HG03108 (cell line): ENCODE measurements at regions not wholly inside any gene's neighbourhood (a gene's known extent, or its start where the extent isn't known, plus 50 kb on each side); places are given as distances from the start of the nearest gene placed in this dataset.

Source experiments
- ATAC-seq: cut with Tn5 transposase; IDR thresholded peaks from one replicate; pipeline ENCODE4 v1.9.1; 2021; ENCODE audit warnings: moderate library complexity; ENCODE audit not compliant: unreplicated experiment

GRCh38 chr2:217657252-217657651 is 345.5 kb downstream of the TNS1 start:
- no peak for ATAC-seq

DNA sequence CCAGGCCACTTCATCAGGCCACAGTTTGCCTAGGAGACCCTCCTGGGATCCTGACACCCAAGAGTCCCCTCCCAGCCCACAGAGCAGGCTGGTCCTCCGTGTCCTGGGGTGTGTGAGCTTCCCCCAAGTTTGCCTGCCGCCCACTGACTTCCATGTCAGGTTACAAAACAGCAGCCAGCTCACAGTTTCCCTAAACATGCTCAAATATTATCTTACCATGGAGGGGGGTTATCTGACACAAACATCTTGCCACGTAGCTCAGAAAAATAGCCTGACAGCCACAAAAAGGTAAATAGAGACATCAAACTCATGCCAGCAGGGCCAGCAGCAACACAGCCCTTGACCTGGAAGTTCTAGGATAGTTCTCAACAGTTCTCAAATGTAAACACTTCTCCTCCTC is 346.5 kb downstream of the TNS1 start:
- no peak for ATAC-seq

DNA sequence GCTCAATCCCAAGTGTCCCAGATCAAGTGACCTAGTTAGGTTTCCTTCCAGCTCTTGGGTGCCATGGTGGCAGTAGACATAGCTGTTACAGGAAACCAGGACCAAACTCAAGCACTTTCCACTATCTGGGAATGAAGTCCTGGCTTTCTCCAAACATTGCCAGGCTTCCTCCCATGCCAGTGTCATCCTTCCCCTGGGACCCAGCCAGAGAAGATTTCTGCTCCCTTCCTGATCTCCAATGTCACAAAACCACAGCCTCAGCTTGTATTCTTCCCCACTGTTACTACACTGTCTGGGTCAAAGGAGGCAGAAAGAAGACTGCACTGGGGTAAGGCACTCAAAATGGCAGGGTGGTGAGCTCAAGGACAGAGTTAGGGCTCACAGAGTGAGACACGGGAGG is 347.1 kb downstream of the TNS1 start:
- ATAC-seq, result no peak

DNA sequence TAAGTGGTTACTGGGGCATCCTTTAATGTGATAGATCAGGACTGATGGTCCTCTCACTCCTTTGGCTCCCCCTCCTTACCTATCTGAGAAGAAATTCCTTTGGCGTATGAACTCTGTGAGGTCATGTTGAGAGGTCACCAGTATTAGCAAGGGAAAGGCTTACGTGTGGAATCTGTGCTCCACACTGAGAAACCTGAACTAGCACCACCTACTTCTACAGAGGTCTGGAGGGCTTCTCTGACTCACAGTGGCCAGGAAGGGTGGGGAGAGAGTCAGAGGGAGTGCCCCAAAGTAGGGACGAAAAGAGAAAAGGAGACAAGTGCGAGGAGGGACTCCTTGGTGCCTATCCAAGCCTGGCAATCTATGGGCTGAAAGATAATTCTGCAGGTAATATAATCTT is 348.6 kb downstream of the TNS1 start:
- no peak for ATAC-seq

- ATAC-seq, result no peak
These were observed 349.8 kb downstream of the TNS1 start for GRCh38 chr2:217652761-217653639.

GRCh38 chr2:217650716-217651360 is 352.0 kb downstream of the TNS1 start:
- peak; percentile 76 for ATAC-seq

GRCh38 chr2:217650229-217650628 is 352.6 kb downstream of the TNS1 start:
- ATAC-seq, result no peak

DNA sequence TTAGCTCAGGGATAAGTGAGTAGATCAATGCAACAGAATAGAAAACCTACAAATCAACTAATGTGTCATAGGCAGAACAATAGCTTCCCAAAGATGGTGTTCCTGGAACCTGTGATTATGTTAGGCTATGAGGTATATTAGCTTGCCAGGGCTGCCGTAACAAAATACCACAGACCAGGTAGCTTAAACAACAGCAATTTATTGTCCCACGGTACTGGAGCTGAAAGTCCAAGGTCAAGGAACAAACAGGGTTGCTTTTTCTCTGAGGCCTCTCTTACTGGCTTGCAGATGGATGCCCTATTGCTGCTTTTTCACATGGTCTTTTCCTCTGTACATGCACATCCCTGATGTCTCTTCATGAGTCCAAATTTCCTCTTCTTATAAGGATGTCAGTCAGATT is 354.9 kb downstream of the TNS1 start:
- ATAC-seq, result no peak

- no peak for ATAC-seq
These were observed 355.6 kb downstream of the TNS1 start for GRCh38 chr2:217647226-217647625.

GRCh38 chr2:217645896-217646295 is 356.9 kb downstream of the TNS1 start:
- no peak for ATAC-seq

DNA sequence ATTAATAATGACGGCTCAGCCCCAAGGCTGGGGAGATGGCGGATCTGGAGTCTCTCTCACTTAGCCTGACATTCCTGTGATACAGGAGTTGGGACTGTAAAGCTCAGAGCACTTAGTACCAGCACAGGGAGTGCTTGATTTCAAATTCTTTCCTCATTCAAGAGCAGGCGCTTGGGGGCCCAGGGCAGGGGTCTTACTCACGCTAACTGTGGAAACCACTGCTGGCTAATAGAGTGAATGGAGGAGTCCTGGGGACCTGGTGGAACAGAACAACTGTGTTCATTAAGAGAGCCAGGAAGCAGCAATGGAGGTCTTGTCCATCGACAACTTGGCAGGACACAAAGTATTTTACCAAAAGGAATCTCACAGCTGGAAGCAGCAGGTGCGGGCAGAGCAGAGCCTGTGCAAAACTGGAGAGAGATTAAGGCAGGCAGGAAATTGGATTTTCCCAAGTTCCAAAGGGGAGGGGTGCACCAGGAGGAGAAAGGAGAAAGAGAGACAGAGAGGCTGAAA is 358.9 kb downstream of the TNS1 start:
- ATAC-seq, result no peak

DNA sequence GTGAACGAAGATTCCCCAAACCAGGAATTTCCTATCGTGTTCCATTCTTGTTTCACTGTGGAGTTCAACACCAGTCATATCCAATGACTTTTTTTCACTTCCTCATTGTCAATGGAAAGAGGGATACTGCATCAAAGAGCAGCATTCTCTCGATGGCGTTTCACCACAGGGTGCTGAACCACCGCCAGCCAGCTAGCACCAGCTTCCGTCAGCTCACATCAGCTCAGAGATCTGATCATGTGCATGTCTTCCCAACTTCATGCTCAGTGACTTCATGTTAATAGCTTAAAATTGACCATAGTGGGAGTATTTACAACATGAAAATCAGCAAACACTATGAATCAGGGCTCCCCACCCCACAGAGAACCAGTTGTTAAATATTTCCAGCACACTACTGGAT is 359.9 kb downstream of the TNS1 start:
- ATAC-seq, result no peak

- no peak for ATAC-seq
These were observed 360.8 kb downstream of the TNS1 start for GRCh38 chr2:217641960-217642359.

DNA sequence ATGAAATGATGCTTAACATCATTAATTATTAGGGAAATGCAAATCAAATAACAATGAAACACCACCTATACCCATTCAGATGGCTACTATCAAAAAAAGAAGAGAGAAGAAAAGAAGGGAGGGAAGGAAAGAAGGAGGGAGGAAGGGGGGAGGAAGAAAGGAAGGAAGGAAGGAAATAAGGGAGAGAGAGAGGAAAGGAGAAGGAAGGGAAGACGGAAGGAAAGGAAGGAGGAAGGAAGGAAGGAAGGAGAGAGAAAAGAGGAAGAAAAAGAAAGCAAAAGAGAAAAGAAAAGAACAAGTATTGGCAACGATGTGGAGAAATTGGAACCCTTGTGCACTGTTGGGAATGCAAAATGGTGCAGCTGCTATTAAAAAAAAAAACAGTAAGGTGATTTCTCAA is 363.3 kb downstream of the TNS1 start:
- no peak for ATAC-seq

DNA sequence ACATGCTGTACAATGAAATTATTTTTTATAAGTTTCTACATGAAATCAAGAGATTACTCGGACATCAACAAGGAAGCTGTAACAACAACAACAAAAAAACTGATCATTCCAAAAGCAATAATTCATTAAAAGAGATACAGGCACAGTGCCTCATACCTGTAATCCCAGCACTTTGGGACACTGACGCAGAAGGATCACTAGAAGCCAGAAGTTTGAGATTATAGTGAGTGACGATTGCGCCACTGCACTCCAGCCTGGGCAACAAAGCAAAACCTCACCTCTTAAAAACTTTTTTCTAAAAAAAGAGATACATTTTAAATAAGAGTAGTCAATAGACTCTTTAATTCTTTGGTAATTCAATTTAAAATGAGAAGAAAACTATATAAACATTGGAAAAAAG is 364.3 kb downstream of the TNS1 start:
- no peak for ATAC-seq

DNA sequence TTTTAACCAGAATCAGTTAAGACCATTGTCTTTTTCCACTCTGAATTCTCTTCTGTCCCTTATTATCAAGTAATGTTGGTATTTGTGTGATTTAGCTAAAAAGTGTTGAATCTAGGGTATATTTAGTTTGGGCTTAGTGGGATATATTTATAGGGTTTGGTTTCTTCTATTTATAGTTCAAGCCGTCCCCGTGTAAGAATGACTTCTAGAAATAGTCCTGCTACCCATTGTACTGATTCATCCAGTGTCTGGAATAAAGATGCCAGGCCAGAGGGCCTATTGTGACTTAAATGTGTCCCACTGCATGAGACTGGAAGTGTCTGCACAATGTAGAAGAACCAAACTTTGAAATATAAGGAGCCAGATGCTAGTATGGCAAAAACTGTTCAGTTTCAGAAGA is 364.8 kb downstream of the TNS1 start:
- ATAC-seq, result no peak

DNA sequence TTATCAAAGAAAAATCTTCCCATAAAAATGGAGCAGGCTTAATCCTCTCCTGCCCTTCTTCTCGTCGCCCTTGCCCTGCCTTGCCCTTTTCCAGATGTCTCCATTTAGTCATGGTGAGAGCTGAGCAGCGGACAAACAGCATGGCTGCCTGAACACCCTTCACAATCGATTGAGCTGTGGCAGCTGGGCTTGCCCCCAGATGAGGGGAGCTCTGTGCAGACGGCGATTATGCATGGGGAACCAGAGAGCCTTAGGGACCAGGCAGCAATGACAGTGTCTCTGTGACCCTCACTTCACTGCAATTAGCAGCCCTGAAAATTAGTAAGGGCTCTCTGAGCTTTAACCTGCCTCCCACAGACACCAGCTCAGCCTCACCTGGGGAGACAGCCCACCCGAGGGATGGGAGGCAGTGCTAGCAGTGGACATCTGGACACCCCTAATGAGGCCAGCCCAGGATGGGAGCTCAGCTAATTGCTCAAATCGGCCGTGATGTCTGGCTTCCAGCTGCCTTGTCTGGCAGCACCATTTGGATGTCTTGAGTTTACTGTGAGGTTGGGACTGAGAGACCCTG is 365.7 kb downstream of the TNS1 start:
- ATAC-seq, result no peak

DNA sequence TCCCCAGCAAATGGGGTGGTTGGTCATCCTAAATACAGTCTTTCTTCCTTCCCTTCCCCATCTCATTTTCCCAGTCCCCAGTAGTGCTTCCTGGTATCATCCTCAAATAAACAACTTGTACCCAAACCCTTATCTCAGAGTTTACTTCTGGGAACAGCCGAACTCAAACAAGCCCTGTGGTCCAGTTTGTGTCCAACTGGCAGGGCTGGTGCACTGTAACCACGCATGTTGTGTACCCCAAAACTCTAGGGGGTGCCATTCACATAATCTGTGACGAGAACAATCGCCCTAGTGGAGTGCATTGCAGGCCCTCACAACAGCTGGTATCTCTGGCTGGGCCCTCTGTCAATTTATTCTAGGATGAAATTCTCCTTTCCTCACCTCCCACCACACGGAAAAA is 366.2 kb downstream of the TNS1 start:
- no peak for ATAC-seq

DNA sequence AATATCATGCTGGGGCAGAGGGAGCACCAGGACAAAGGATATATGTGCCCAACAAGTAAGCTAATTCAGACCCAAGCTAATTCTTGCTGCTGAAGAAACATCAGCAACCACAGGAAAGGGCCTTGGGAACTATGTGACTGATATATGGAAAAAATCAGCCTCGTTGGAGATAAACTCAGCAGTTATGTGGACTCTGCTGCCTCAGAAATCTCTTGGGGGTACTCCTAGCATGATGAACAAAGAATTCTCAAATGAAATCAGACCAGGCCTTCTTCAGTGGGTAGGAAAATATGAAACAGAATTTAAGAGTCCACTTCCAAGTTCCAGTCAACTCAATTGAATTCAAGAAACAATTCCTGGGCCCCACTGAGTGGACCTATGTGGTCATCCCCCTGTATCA is 367.9 kb downstream of the TNS1 start:
- ATAC-seq, result no peak

DNA sequence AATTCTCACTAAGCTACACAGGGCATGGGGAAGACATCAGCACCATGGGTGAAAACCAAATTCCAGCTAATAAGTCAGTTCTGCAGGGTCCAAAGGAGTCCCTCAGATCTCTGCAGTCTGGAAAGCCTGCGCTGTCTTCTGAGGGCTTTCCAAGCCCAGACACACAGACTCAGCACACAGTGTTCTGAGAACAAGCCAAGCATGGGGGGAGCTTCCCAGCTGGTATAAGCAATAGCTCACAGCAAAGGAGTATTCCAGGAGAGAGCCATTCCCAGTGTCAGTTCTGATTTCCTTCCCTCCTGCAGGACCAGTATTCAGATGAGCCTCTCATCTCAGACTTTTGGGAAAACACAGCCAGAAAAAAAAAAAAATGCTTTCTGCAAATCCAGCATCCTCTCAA is 370.8 kb downstream of the TNS1 start:
- no peak for ATAC-seq

GRCh38 chr2:217631115-217631514 is 371.7 kb downstream of the TNS1 start:
- ATAC-seq, result no peak

DNA sequence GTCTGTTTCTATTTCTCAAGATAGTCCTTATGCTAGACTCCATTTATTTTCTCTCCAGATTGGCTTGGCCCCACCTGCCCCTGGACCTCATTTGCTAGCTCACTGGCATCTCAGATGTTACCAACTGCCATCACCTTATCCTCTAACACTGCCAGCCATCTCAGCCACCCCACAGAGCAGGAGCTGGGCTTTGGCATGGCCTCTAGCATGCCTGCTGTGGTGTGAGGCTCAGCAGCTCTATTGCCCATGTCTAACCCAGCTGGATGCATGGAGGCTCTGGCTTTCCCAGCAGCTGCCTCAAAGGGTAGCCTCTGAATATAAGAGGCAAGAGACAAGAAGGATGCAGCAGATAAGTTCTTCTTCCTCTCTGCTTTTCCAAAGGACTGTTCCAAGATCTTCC is 373.4 kb downstream of the TNS1 start:
- ATAC-seq, result no peak
